DOHH2 (cell line): ENCODE measurements at regions not wholly inside any gene's neighbourhood (a gene's known extent, or its start where the extent isn't known, plus 50 kb on each side); places are given as distances from the start of the nearest gene placed in this dataset.

Experiments
- EZH2phosphoT487 ChIP-seq: fragments of 200-600 bp; sonication (generic); IDR thresholded peaks from 2 replicates; pipeline ENCODE4 v1.6.1; 2017; ENCODE audit warnings: borderline replicate concordance, mild to moderate bottlenecking, antibody characterized with exemption, low read length, moderate library complexity, mixed read lengths
- TF ChIP-seq, protein P1 (sequence below): fragments of 200-600 bp; sonication (generic); IDR thresholded peaks from one replicate; pipeline ENCODE4 v1.5.1; 2014; ENCODE audit warnings: antibody characterized with exemption, mild to moderate bottlenecking, low read depth, low read length; ENCODE audit not compliant: poor library complexity, severe bottlenecking

DNA sequence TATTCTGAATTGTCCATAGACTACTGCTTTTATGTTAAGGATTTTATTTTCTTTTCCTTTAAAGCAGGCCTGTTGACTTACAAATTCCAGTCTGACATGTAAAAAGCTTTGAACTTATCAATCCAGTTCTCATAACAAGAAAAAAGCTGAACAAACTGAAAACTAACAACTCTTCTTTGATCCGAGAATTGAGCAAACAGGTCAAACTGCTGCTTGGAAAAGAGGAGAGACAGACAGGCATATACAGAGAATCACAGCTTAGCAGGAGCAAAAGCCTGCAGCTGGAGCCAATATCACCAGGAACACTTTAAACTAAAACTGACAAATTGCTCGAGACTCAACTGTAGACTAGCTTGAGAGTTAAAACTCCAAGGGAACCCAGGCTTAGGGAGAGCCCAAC, 85.8 kb downstream of the HINT1 start:
- TF ChIP-seq EZH2phosphoT487 = no peak
- TF ChIP-seq, protein P1, sequence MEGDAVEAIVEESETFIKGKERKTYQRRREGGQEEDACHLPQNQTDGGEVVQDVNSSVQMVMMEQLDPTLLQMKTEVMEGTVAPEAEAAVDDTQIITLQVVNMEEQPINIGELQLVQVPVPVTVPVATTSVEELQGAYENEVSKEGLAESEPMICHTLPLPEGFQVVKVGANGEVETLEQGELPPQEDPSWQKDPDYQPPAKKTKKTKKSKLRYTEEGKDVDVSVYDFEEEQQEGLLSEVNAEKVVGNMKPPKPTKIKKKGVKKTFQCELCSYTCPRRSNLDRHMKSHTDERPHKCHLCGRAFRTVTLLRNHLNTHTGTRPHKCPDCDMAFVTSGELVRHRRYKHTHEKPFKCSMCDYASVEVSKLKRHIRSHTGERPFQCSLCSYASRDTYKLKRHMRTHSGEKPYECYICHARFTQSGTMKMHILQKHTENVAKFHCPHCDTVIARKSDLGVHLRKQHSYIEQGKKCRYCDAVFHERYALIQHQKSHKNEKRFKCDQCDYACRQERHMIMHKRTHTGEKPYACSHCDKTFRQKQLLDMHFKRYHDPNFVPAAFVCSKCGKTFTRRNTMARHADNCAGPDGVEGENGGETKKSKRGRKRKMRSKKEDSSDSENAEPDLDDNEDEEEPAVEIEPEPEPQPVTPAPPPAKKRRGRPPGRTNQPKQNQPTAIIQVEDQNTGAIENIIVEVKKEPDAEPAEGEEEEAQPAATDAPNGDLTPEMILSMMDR = no peak
